K562 (cell line): ENCODE measurements at regions not wholly inside any gene's neighbourhood (a gene's known extent, or its start where the extent isn't known, plus 50 kb on each side); places are given as distances from the start of the nearest gene placed in this dataset.

Source experiments
- ATAC-seq: fragments of 200-7000 bp; cut with Tn5 transposase; 3 replicates; pipeline ENCODE4 v1.9.1; 2020; ENCODE audit warnings: moderate library complexity
- BruUV-seq: library from RNA; stranded (reverse); fragments of 400-500 nt; replicated peaks from 2 replicates; lab custom pipeline; 2021; lab: Mats Ljungman, UMichigan
- CTCF ChIA-PET: fragments of 300-600 bp; formaldehyde crosslinking; extraction: SDS; loops from one replicate; lab custom pipeline; 2021; ENCODE audit warnings: low intra/inter-chr PET ratio; lab: Yijun Ruan, JAX
- POLR2A ChIA-PET: fragments of 300-600, 350-650 bp; sonication (Branson Sonifier 250); formaldehyde crosslinking; extraction: SDS; loops from one replicate; lab custom pipeline; 2021; ENCODE audit warnings: antibody characterized with exemption, inconsistent platforms; lab: Yijun Ruan, JAX
- DNase-seq, 4 experiments: peaks; one replicate each; pipeline versions ENCODE4 v3.0.0 to v3.0.0-alpha.2; 2011 to 2018; ENCODE audit warnings: low spot score in 3 of 4, mixed read lengths in 3 of 4; ENCODE audit errors: extremely low read depth in 1 of 4
- FAIRE-seq: peaks from 2 replicates; lab custom pipeline; 2011; peaks lifted over from hg19 to GRCh38; lab: Jason Lieb, UNC
- H2AFZ ChIP-seq: 2 replicates; pipeline ENCODE4 v1.6.0; 2011; ENCODE audit warnings: low read depth, low read length, control low read depth, inconsistent platforms
- H3K27ac ChIP-seq: fragments of 200-600 bp; 3 replicates; pipeline ENCODE4 v1.8.0; 2011; ENCODE audit warnings: low read depth, mild to moderate bottlenecking, control low read depth, inconsistent platforms, low read length, moderate library complexity, mixed read lengths; ENCODE audit errors: extremely low read depth
- H3K27me3 ChIP-seq, 2 experiments: fragments of 300-600 bp in 1 of 2; 2 replicates in 1 of 2; 3 replicates in 1 of 2; pipeline versions ENCODE4 v1.6.0 to v1.8.0; 2011; ENCODE audit warnings: inconsistent platforms in 2 of 2, low read length in 2 of 2, mild to moderate bottlenecking in 1 of 2, mixed read lengths in 1 of 2, moderate library complexity in 1 of 2; ENCODE audit not compliant: control insufficient read depth in 2 of 2, insufficient read depth in 2 of 2
- H3K36me3 ChIP-seq: fragments of 300-600 bp; 3 replicates; pipeline ENCODE4 v1.8.0; 2011; ENCODE audit warnings: mild to moderate bottlenecking, low read length, inconsistent platforms; ENCODE audit not compliant: control insufficient read depth, insufficient read depth
- H3K4me1 ChIP-seq, 2 experiments: fragments of 200-600 bp in 1 of 2; replicated peaks in 1 of 2; 2 replicates in 1 of 2; 3 replicates in 1 of 2; pipeline versions ENCODE4 v1.5.1 to v1.8.0; 2011; ENCODE audit warnings: inconsistent platforms in 2 of 2, low read length in 2 of 2, mild to moderate bottlenecking in 1 of 2, mixed read lengths in 1 of 2, moderate library complexity in 1 of 2; ENCODE audit not compliant: control insufficient read depth in 2 of 2, insufficient read depth in 2 of 2
- H3K4me2 ChIP-seq: 2 replicates; pipeline ENCODE4 v1.6.1; 2011; ENCODE audit warnings: low read length, control low read depth, inconsistent platforms, mixed read lengths; ENCODE audit not compliant: insufficient read depth
- H3K4me3 ChIP-seq: fragments of 200-600 bp; sonication (generic), shearing (Covaris generic); 2 replicates; pipeline ENCODE4 v1.5.1; 2016; ENCODE audit warnings: control low read depth, inconsistent platforms
- H3K79me2 ChIP-seq: fragments of 200-600 bp; 3 replicates; pipeline ENCODE4 v1.8.0; 2011; ENCODE audit warnings: low read length, inconsistent platforms; ENCODE audit not compliant: control insufficient read depth, insufficient read depth
- H3K9ac ChIP-seq, 2 experiments: 2 replicates each; pipeline versions ENCODE4 v1.6.0 to v1.6.1; 2011; ENCODE audit warnings: low read depth in 2 of 2, low read length in 2 of 2, control low read depth in 1 of 2, inconsistent platforms in 1 of 2, mild to moderate bottlenecking in 1 of 2, mixed read lengths in 1 of 2; ENCODE audit not compliant: insufficient read depth in 1 of 2
- H3K9me1 ChIP-seq: one replicate; pipeline ENCODE4 v1.6.0; 2011; ENCODE audit warnings: inconsistent platforms, mild to moderate bottlenecking, low read length, moderate library complexity; ENCODE audit not compliant: control insufficient read depth, insufficient read depth
- H3K9me3 ChIP-seq: replicated peaks from 2 replicates; pipeline ENCODE4 v1.5.1; 2011; ENCODE audit warnings: low read depth, low read length, inconsistent platforms; ENCODE audit not compliant: control insufficient read depth, insufficient read depth
- H4K20me1 ChIP-seq: replicated peaks from 2 replicates; pipeline ENCODE4 v1.6.1; 2011; ENCODE audit warnings: low read length, inconsistent platforms, mixed read lengths; ENCODE audit not compliant: control insufficient read depth, insufficient read depth
- EZH2 ChIP-seq: IDR thresholded peaks from 2 replicates; pipeline ENCODE4 v1.6.1; 2012; ENCODE audit warnings: low read depth, mild to moderate bottlenecking, inconsistent platforms, low read length, borderline replicate concordance
- RBM17 ChIP-seq: fragments of 200-400 bp; formaldehyde crosslinking; IDR thresholded peaks from 2 replicates; pipeline ENCODE4 v1.6.1; 2017; ENCODE audit warnings: low read depth, mild to moderate bottlenecking, low read length, borderline replicate concordance
- RNF219 ChIP-seq: fragments of 250-450 bp; sonication (Bioruptor Pico); IDR thresholded peaks from 2 replicates; pipeline ENCODE4 v1.5.0; 2022; ENCODE audit warnings: mild to moderate bottlenecking
- WGBS: fragments of 100-300 bp; shearing (Covaris generic); methylation state at CpG from one replicate; pipeline ENCODE4 v1.1.6; 2016; ENCODE audit warnings: low coverage, mixed read lengths; ENCODE audit not compliant: insufficient coverage; ENCODE audit errors: missing lambda C conversion rate; 5-methylcytosine and 5-hydroxymethylcytosine counted together
- in situ Hi-C: fragments of 300-500 bp; cut with MboI; formaldehyde crosslinking; loops from 4 replicates; pipeline ENCODE4 v1.15.0; 2018; ENCODE audit warnings: inconsistent platforms, mixed read lengths
- intact Hi-C: fragments of 100-400 bp; cut with micrococcal nuclease; formaldehyde crosslinking; loops from 2 replicates; pipeline ENCODE4 v1.14.2; 2022
- TF ChIP-seq, protein P1 (sequence below): fragments of 450-650 bp; IDR thresholded peaks from 2 replicates; pipeline ENCODE4 v1.6.1; 2016; ENCODE audit warnings: low read depth
- TF ChIP-seq, protein P2 (sequence below): sonication (generic); formaldehyde crosslinking; IDR thresholded peaks from 2 replicates; pipeline ENCODE4 v1.8.0; 2023; ENCODE audit warnings: mild to moderate bottlenecking, missing genetic modification reagents

GRCh38 chr4:101528526-101528925 is 181.2 kb upstream of the PPP3CA start (continued):
- TF ChIP-seq RNF219 (CRISPR knock-in tag): no peak

DNA sequence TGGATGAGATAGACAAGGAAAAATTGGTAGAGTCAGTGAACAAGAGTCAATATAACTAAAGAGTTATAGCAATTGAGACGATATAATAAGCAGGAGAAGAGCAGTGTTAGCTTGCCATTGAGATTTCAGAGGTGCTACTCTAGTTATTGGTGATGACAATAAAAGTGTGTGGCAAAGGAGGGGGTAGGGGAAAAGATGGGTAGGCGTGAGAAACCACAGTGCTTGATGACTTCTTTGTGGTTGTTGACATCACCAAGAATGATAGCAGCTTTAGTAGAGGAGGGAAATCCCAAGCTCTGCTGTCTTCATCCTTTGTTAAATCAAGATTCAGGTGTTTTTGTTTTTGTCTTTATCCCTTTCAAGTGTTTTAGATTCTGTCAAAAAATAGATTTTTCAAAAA is 179.9 kb upstream of the PPP3CA start:
- H3K9me1 ChIP-seq: no peaks in the 10 kb centered on the region
- H3K4me2 ChIP-seq: no peak overlapping the region
- 0% methylated on average over 2 of the region's 2 CpGs for WGBS
- no peaks in the 10 kb centered on the region for H3K79me2 ChIP-seq
- no TSS peak for BruUV-seq
- H3K4me1 ChIP-seq: no peaks in the 10 kb centered on the region
- CTCF ChIA-PET: no interaction called here
- no peak overlapping the region for H2AFZ ChIP-seq
- no peak for ATAC-seq
- H3K36me3 ChIP-seq: no peaks in the 10 kb centered on the region
- POLR2A ChIA-PET: no interaction called here
- intact Hi-C loops (no loop called here), in situ Hi-C loops (no loop called here)
- no peak overlapping the region for H3K27ac ChIP-seq
- no peak overlapping the region for H3K9ac ChIP-seq
- H4K20me1 ChIP-seq: no peaks in the 10 kb centered on the region
- DNase-seq: no peak
- no peak overlapping the region for H3K4me3 ChIP-seq
- no peaks in the 10 kb centered on the region for H3K27me3 ChIP-seq
- FAIRE-seq: no peak
- no peaks in the 10 kb centered on the region; the same call in 1 of the 2 replicates for H3K9me3 ChIP-seq
- TF ChIP-seq, protein P1, sequence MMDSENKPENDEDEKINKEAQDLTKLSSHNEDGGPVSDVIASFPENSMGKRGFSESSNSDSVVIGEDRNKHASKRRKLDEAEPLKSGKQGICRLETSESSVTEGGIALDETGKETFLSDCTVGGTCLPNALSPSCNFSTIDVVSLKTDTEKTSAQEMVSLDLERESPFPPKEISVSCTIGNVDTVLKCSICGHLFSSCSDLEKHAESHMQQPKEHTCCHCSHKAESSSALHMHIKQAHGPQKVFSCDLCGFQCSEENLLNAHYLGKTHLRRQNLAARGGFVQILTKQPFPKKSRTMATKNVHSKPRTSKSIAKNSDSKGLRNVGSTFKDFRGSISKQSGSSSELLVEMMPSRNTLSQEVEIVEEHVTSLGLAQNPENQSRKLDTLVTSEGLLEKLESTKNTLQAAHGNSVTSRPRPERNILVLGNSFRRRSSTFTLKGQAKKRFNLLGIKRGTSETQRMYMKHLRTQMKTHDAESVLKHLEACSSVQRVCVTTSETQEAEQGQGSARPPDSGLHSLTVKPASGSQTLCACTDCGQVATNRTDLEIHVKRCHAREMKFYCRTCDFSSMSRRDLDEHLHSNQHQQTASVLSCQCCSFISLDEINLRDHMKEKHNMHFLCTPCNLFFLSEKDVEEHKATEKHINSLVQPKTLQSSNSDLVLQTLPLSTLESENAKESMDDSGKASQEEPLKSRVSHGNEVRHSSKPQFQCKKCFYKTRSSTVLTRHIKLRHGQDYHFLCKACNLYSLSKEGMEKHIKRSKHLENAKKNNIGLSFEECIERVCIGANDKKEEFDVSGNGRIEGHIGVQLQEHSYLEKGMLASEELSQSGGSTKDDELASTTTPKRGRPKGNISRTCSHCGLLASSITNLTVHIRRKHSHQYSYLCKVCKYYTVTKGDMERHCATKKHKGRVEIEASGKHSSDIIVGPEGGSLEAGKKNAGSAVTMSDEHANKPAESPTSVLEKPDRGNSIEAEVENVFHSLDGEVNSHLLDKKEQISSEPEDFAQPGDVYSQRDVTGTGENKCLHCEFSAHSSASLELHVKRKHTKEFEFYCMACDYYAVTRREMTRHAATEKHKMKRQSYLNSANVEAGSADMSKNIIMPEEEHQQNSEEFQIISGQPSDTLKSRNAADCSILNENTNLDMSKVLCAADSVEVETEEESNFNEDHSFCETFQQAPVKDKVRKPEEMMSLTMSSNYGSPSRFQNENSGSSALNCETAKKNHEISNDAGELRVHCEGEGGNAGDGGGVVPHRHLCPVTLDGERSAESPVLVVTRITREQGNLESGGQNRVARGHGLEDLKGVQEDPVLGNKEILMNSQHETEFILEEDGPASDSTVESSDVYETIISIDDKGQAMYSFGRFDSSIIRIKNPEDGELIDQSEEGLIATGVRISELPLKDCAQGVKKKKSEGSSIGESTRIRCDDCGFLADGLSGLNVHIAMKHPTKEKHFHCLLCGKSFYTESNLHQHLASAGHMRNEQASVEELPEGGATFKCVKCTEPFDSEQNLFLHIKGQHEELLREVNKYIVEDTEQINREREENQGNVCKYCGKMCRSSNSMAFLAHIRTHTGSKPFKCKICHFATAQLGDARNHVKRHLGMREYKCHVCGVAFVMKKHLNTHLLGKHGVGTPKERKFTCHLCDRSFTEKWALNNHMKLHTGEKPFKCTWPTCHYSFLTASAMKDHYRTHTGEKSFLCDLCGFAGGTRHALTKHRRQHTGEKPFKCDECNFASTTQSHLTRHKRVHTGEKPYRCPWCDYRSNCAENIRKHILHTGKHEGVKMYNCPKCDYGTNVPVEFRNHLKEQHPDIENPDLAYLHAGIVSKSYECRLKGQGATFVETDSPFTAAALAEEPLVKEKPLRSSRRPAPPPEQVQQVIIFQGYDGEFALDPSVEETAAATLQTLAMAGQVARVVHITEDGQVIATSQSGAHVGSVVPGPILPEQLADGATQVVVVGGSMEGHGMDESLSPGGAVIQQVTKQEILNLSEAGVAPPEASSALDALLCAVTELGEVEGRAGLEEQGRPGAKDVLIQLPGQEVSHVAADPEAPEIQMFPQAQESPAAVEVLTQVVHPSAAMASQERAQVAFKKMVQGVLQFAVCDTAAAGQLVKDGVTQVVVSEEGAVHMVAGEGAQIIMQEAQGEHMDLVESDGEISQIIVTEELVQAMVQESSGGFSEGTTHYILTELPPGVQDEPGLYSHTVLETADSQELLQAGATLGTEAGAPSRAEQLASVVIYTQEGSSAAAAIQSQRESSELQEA: no peak
- TF ChIP-seq, protein P2, sequence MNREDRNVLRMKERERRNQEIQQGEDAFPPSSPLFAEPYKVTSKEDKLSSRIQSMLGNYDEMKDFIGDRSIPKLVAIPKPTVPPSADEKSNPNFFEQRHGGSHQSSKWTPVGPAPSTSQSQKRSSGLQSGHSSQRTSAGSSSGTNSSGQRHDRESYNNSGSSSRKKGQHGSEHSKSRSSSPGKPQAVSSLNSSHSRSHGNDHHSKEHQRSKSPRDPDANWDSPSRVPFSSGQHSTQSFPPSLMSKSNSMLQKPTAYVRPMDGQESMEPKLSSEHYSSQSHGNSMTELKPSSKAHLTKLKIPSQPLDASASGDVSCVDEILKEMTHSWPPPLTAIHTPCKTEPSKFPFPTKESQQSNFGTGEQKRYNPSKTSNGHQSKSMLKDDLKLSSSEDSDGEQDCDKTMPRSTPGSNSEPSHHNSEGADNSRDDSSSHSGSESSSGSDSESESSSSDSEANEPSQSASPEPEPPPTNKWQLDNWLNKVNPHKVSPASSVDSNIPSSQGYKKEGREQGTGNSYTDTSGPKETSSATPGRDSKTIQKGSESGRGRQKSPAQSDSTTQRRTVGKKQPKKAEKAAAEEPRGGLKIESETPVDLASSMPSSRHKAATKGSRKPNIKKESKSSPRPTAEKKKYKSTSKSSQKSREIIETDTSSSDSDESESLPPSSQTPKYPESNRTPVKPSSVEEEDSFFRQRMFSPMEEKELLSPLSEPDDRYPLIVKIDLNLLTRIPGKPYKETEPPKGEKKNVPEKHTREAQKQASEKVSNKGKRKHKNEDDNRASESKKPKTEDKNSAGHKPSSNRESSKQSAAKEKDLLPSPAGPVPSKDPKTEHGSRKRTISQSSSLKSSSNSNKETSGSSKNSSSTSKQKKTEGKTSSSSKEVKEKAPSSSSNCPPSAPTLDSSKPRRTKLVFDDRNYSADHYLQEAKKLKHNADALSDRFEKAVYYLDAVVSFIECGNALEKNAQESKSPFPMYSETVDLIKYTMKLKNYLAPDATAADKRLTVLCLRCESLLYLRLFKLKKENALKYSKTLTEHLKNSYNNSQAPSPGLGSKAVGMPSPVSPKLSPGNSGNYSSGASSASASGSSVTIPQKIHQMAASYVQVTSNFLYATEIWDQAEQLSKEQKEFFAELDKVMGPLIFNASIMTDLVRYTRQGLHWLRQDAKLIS: no peak
- no peak for TF ChIP-seq RBM17
- no peak for TF ChIP-seq EZH2
